Activated CD8-positive, alpha-beta memory T cell treated with anti-CD3 and anti-CD28 coated beads for 36 hours (primary cell): ENCODE measurements at regions not wholly inside any gene's neighbourhood (a gene's known extent, or its start where the extent isn't known, plus 50 kb on each side); places are given as distances from the start of the nearest gene placed in this dataset.

Experiments
- CTCF ChIA-PET: fragments of 350-600 bp; sonication (Branson Sonifier 250); formaldehyde crosslinking; loops from one replicate; lab custom pipeline; 2021; ENCODE audit warnings: antibody characterized with exemption; lab: Charles Lee
- POLR2A ChIA-PET: fragments of 350-600 bp; sonication (Branson Sonifier 250); formaldehyde crosslinking; loops from one replicate; lab custom pipeline; 2021; ENCODE audit warnings: antibody characterized with exemption; lab: Charles Lee

DNA sequence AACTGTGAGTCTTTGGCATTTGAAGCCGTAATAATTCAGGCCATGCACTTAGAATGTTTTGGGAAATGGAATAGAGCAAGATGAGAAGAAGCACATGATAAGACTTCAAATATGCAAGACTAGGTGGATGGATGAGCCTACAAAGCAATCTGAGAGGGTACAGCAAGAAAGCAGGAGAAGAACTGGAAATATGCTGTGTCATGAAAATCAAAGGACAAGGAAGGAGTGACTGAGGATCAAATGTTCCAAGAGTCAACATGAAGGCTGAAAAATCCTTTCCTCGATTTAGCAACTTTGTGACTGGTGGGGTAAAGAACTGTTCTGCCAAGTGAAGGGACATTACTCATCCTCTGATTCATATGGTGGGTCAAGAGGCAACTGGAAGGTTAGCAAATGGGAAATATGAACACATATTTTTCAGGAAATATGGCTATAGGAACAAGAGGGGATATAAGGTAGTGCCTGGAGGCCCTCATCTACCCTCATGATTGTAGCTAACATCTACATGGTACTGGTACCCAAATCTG is 803.7 kb upstream of the ARRDC4 start:
- ChIA-PET CTCF (no interaction called here), POLR2A (no interaction called here)

DNA sequence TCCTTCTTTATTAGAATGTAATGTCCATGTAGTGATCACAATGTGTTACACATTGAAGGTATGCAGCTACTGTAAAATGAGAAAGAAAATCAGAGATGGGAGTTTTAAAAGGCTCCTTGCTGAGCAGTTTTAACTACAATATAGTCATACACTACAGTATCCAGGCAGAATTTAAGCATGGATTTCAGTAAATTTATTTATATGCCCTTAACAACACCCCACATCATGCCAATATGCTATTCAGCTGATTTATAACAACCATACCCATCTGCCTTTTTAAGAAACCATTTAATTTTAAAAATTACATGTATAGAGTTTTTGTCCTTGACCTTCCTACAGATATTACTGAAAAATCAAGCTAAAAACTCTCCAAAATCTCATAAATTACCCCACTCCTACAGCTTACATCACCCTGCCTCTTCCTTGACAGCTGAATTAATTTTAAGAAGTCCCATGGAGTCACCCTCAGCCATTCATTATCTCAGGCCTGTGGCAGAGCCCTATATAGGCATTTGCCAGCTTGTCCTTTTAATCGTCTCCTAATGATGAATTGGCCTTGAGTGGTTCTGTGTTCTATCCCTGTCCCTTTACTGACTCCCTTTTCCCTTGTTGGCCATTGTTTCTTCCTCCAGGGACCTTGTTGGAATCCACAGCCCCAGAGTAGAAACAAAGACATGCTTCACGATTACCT is 797.6 kb upstream of the ARRDC4 start:
- POLR2A ChIA-PET = no interaction called here
- CTCF ChIA-PET = no interaction called here

DNA sequence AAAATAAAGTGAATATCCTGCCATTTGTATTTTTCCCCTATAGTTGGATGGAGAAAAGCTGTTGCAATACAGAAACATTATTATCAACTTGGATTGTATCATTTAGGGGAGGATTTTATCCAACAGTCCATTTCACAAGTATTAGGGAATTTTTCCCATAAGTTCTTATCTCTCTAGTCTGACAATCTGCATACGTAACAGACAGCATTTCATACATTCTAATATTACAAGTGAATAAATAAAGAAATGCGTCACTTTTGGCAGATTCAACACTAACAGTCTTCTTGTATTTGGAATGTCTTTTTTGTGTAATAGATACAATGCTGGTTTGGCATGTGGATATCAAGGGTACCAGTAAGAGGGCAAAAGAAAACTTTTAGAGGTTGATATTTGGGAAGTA is 795.3 kb upstream of the ARRDC4 start:
- POLR2A ChIA-PET = no interaction called here
- CTCF ChIA-PET = no interaction called here

DNA sequence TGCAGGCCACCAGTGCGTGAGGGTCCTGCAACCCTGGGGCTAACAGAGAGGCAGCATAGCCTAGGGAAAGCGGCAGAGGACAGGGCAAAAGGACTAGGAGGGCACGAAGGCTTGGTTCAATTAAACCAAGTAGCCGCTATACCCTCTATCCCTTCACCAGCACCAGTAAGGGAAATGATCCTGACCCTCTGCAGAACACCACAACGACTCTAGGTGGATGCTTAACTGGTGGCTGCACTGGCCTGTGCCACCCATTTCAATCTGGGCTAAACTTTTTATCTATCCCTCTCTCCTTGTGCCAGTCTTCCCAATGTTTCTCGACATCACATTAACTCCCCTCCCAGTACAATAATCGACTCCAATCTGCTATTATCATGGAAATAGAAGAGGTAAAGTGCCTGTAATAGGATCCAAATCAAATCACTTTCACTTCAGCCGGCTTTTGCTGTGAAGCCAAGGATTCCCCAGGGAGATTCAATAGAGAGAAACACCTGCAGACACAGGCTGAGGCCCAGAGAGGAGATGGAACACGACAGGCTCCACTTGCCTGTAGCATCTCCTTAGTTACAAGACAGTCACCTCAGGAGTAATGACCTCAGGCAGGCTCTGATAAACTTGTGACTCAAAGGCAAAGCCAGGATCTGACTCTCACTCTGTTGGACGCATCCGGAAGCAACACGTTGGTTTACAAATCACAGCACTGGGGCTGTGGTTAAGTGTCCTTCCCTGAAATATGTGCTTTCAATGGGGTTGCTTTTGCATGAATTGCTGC is 791.6 kb upstream of the ARRDC4 start:
- CTCF ChIA-PET = no interaction called here
- POLR2A ChIA-PET = no interaction called here

DNA sequence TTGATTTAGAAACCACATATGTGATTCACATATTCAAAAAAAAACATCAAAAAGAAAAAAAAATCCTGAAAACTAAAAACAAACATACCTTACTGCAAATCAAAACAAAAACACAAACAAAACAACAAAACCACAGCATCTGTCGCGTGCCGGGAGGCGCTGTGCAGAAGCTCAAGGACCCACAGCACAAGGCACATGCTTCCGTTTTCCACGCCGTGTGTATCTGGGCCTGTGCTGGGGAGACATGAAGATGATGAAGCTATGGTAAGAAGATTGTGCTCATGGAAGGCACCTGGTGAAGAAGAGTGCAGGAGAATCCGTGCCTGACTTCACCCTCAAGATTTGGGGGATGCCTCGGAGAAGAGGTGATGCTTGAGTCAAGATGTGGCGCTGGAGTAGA is 788.9 kb upstream of the ARRDC4 start:
- ChIA-PET POLR2A (no interaction called here), CTCF (no interaction called here)

DNA sequence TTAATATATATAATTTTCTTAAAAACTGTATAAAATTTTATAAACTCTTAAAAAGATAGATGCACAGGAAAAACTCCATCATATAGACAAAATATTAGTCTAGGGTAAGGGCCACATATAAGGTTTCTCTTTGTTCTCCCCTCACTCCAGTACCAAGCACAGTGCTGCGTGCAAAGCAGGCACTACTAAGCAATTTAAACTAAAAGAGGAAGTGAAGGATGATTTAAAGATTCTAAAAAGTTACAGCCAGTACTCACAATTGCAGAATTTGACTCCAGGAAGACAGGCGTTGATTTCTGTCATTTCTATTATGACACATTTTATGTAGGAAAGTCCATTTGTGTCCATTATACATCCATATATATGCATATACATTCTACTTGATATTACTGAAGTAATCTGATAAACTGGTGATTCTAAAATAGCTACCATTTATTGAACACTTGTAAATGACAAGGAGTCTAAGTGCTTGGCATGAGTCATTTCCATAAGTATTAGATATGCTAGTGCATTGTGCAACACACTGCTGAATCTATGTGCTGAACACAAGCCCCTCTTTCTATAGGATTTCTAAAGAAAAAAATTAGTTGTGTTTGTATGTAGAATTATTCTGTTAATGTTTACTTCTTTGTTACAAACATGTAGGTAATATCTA is 785.5 kb upstream of the ARRDC4 start:
- POLR2A ChIA-PET = no interaction called here
- CTCF ChIA-PET = no interaction called here

DNA sequence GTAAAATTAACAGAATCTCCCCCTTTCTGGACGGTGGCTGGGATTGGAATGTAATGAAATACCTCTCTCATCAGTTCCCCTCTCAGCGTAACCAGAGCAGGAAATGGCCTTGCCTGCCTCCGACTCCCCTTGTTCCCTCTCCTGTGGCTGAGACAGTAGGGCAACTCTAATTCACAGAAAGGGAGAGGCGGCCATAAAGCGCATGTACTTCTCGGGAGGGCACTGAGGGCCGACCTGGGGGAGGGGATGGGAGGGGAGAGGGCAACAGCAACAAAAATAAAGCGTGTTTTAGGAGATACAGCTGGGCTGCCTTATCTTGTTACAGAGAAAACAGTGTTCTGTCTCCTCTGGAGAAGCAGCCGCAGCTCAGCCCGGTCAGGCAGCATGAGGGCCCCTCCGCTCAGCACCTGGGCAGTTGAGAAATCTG is 783.3 kb upstream of the ARRDC4 start:
- ChIA-PET CTCF (no interaction called here), POLR2A (no interaction called here)

DNA sequence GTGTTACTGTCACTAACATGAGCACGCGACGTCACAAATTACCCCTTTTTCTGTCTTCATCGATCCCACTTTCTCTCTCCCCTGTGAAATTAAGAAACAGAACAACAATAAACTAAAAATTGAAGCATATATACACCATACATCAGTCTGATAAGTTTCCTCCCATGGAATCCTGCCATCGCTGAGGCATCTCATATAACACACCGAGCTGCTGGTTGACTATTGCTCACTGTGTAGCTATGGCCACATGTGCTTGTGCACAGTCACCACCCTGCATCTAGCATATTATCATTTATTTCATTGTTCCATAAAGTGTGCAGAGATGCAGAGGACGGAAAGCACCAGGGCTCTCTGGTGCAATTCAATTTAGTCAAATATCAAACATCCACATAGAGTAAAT is 777.9 kb upstream of the ARRDC4 start:
- CTCF ChIA-PET = no interaction called here
- POLR2A ChIA-PET = no interaction called here

DNA sequence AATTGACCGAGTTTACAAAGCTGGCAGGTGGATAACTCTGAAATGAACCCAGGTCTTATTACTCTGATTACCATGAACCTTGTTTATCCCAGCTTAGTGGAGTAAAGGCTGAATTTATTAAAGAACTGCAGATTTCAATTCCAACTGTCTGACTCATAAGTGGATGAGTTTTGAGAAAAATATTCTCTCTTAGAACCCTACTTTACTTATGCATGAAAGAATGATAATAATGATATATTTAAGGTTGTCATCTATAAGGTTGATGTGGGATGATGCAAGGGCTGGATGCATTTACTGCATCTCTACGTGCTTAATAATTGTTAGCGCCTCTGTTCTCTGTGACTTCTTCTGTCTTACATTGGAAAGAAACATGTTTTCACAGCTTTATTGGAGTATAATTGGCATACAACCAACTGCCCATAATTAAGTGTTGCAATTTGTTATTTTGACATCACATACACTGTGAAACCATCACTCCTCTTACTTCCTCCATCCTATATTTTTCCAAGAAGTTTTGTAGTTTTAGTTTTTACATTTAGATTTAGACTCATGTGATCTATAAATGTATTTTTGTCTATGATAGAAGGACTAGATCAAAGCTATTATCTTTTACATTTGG is 771.2 kb upstream of the ARRDC4 start:
- ChIA-PET POLR2A (no interaction called here), CTCF (no interaction called here)

DNA sequence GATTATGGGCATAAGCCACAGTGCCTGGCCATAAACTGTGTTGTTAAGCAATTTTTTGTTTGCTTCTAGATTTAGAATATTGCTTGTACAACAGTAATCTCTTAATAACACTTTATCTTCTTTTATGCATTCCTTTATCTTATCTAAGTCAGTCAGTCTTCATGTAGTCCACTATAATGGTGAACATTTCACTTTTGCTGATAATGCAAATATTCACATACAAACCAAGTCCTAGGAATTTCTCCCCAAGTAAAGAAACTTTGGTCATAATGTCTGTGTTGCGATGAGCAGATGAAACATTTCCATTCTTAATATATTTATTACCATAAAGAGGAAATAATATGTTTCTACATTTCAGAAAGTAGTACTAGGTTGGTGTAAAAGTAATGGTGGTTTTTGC is 765.8 kb upstream of the ARRDC4 start:
- POLR2A ChIA-PET = no interaction called here

DNA sequence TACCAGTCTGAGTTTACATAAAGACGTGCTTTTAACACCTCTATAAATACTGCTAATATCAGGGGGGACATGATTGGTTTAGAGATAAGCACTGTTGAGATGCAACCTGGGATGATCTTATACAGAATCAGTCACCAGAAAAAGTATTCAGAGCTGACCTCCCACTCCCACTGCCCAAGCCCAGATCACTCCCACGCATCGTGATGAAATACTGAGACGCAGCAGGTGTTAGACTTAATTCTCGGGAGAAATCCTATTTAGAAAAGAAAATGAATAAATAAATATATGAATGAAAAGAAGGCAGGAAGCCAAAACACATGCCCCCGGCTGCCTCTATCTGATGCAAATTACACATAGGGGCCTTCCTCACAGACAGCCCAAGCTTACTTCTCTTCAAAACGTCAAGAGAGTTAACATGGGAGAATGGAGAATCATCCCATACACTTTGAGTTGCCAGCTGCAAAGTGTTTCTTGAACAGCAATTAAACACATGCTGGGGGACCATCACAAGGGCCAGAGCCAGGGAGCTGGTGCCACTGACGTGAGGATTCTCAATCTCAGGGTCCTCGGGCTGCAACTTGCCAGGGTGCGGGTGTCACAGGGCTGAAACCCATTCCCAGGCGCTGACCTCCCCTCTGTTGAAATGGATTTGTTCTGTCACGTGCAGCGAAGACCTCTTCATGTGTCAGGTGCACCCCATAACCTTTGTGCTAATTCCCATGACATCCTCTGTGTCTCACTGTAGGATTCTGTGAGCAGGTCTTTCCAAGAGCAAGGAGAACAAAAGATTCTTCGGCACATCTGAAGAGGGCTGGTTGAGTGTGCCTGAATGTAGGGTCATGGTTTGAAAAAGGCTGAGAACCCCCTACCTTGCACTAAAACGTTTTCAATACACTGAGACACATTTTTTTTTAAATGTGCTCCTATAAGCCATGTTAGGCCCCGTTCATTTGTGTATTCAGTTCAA is 764.2 kb upstream of the ARRDC4 start:
- ChIA-PET POLR2A (no interaction called here), CTCF (no interaction called here)

More for the DNA sequence above, 765.8 kb upstream of the ARRDC4 start:
- CTCF ChIA-PET = no interaction called here

DNA sequence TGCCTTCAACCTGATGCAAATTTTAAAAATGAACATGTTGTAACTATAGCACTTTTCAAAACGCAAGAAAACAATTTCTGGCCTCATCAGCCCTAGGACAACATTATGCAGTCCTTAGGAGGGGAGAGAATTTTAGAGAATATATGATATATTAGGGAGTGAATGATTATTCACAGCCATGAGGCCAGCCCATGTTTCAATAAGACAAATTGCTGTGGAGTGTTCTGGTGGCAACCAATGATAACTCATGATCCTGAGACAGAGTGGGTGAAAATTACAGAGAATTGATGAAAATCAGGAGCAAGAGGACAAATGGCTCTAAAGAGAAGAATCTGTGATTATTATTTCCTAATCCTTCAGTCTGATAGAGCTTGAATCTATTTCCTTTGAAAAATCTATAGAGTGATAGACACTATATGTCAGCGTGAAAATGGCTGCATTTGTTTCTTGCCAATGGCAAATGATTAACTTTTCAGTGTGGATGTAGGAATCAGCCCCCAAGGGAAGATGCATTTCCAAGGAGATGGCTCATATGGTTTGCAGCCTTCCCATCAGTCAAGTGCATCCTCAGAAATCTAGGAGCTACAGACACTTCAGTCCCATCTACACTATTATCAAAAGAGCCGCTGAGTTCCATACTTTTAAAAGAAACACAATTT is 761.0 kb upstream of the ARRDC4 start:
- CTCF ChIA-PET = no interaction called here
- POLR2A ChIA-PET = no interaction called here

DNA sequence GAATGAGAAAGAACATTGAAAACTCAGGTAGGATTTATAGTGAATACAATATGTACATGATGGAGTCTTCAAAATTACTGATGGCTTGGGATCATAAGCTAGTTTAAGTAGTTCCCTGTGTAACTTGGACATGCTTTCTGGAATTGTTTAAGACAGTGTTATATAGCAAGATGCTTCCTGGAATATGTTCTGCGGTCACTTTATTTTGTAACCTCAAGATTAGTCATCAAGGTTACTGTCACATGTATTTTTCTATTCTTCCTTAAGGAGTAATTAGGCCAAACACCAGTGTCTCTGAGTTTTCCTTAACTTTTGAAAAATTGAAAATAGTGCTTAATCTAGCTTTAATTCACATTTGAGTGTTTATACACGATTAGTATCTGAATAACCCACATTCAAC is 760.3 kb upstream of the ARRDC4 start:
- ChIA-PET CTCF (no interaction called here), POLR2A (no interaction called here)

DNA sequence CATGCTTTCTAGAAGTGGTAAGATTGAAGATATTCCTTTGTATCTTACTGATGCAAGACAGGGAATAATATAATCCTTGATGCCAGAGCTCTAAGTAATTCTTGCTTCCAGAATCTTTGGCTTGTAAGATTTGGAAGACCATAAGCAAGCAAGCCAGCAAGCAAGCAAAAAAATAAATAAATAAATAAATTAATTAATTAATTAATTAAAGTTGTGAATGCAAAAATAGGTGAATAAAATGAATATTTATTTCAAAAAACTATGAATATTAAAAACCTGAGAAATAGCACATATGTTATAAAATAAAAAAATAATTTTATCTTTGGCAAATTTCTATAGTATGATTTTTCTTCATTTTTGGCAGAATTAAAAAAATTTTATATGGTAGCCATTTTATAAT is 750.2 kb upstream of the ARRDC4 start:
- CTCF ChIA-PET = no interaction called here
- POLR2A ChIA-PET = no interaction called here

DNA sequence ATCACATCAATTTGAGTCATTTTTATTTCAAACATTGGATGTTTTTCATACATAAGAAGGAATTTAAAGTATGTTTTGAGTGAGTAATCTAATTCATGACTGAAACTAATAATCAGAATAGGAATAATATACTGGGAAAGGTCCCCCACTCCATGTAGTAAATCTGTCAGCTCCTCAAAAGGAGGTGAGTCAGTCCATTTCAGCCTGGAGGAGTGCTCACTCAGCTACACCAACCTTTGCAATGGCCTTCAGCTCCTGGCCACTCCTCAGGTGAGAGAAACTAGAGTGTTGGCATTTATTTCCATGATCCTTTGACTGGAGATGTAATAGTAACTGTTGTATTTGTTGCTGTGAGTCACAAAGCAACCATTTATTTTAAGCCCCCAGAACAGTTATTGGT is 744.9 kb upstream of the ARRDC4 start:
- POLR2A ChIA-PET = no interaction called here
- CTCF ChIA-PET = no interaction called here

DNA sequence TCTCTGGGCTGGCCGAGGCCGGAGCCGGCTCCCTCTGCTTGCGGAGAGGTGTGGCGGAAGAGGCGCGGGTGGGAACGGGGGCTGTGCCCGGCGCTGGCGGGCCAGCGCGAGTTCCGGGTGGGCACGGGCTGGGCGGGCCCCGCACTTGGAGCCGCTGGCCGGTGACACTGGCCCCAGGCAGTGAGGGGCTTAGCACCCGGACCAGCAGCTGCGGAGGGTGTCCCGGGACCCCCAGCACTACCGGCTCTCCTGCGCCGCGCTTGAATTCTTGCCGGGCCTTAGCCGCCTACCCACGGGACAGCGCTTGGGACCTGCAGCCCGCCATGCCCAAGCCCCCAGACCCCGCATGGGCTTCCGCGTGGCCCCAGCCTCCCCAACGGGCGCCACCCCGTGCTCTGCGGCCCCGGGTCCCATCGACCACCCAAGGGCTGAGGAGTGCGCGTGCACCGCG is 736.3 kb upstream of the ARRDC4 start:
- ChIA-PET POLR2A (no interaction called here), CTCF (interaction anchor here (0.5 to 0.9 kb wide), 2 partner anchors 11 to 29 kb away, joined by 3 to 6 read pairs; no protein-coding TSS in a partner anchor)

DNA sequence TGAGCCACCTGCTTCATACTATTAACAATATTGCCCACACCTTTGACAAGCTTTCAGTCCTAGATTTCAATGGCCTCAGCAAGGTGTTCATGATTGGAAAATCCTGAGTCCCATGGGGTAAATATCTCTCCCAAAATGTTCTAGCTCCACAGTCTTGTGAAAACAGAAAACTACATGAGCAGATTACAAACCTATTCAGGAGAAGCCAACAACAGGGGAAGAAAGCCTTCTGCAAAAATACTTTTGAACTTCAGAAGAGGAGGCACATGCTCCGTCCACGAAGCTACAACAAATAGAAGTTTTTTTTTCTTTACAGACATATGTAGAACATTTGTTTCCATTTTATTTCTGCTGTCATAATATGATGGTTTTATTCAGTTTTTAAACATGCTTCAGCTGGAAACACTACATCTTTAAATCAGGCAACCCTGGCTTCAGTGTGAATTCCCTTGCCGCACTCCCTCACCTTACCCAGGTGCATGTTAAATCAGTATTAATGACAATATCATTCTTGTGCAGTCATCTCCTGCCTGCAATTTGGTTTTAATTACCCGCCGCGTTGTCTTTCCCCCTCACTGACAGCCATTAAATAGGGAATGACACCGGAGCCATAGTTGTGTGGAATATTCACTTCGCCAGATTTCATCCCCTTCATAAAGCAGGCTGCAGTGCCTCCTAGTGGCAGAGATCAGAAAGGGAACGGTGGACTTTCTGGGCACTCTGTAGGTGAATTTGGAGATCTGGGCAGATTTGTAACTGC is 725.5 kb upstream of the ARRDC4 start:
- POLR2A ChIA-PET = interaction anchor here (0.7 kb wide), 1 partner anchor 667 kb away, joined by 4 read pairs; no protein-coding TSS in a partner anchor
- CTCF ChIA-PET = interaction anchor here (0.6 to 0.9 kb wide), 2 partner anchors 10 to 429 kb away, joined by 3 to 4 read pairs; no protein-coding TSS in a partner anchor
